A673 (cell line): ENCODE measurements at regions not wholly inside any gene's neighbourhood (a gene's known extent, or its start where the extent isn't known, plus 50 kb on each side); places are given as distances from the start of the nearest gene placed in this dataset.

ENCODE experiments used
- BruUV-seq: library from RNA; stranded (reverse); fragments of 400-500 nt; replicated peaks from 2 replicates; lab custom pipeline; 2021; lab: Mats Ljungman, UMichigan
- CTCF ChIA-PET: fragments of 300-600 bp; sonication (Branson Sonifier 250); formaldehyde crosslinking; loops from one replicate; lab custom pipeline; 2022; ENCODE audit warnings: antibody characterized with exemption; lab: Charles Lee
- POLR2A ChIA-PET: fragments of 300-600 bp; sonication (Branson Sonifier 250); formaldehyde crosslinking; loops from one replicate; lab custom pipeline; 2022; ENCODE audit warnings: antibody characterized with exemption; ENCODE audit not compliant: low non-redundant PET; lab: Charles Lee
- DNase-seq: peaks from one replicate; pipeline ENCODE4 v3.0.0-alpha.2; 2015; ENCODE audit warnings: low spot score
- H3K27ac ChIP-seq: fragments of 200-600 bp; sonication (generic); 2 replicates; pipeline ENCODE4 v1.5.1; 2016; ENCODE audit warnings: mixed run types, low read depth, mild to moderate bottlenecking, mixed read lengths, antibody characterized with exemption, low read length; ENCODE audit not compliant: poor library complexity, severe bottlenecking
- H3K27me3 ChIP-seq: fragments of 200-600 bp; sonication (generic); replicated peaks from 2 replicates; pipeline ENCODE4 v1.6.1; 2017; ENCODE audit warnings: mixed run types, low read depth, mild to moderate bottlenecking, mixed read lengths, antibody characterized with exemption, low read length; ENCODE audit not compliant: insufficient read depth, poor library complexity
- H3K36me3 ChIP-seq: fragments of 200-600 bp; sonication (generic); 2 replicates; pipeline ENCODE4 v1.6.1; 2016; ENCODE audit warnings: mixed run types, mild to moderate bottlenecking, mixed read lengths, antibody characterized with exemption, low read length; ENCODE audit not compliant: insufficient read depth, poor library complexity, severe bottlenecking
- H3K4me1 ChIP-seq: fragments of 200-600 bp; sonication (generic); 2 replicates; pipeline ENCODE4 v1.6.1; 2017; ENCODE audit warnings: mixed run types, mild to moderate bottlenecking, mixed read lengths, antibody characterized with exemption, low read length; ENCODE audit not compliant: insufficient read depth, poor library complexity, severe bottlenecking
- H3K4me3 ChIP-seq: fragments of 200-600 bp; sonication (generic); 2 replicates; pipeline ENCODE4 v1.5.1; 2016; ENCODE audit warnings: low read depth, mixed run types, mild to moderate bottlenecking, mixed read lengths, low read length; ENCODE audit not compliant: poor library complexity, severe bottlenecking
- H3K9me3 ChIP-seq: fragments of 200-600 bp; sonication (generic); 2 replicates; pipeline ENCODE4 v1.6.1; 2016; ENCODE audit warnings: mixed run types, low read depth, mild to moderate bottlenecking, mixed read lengths, antibody characterized with exemption, low read length; ENCODE audit not compliant: poor library complexity, severe bottlenecking
- CTCF ChIP-seq: fragments of 300-800, 200-600 bp; sonication (generic); conservative IDR thresholded peaks from 2 replicates; pipeline ENCODE4 v1.5.1; 2017; ENCODE audit warnings: low read depth, mild to moderate bottlenecking, antibody characterized with exemption, low read length, moderate library complexity, mixed read lengths
- EZH2 ChIP-seq: fragments of 200-600 bp; sonication (generic); IDR thresholded peaks from 2 replicates; pipeline ENCODE4 v1.6.1; 2017; ENCODE audit warnings: borderline replicate concordance, low read depth, mild to moderate bottlenecking, mixed read lengths, antibody characterized with exemption, low read length; ENCODE audit not compliant: poor library complexity, severe bottlenecking
- intact Hi-C: fragments of 100-400 bp; cut with micrococcal nuclease; formaldehyde crosslinking; loops from one replicate; pipeline ENCODE4 v1.10.0; 2022; ENCODE audit not compliant: unreplicated experiment

- Histone ChIP-seq H3K4me1 (no peaks in the 10 kb centered on the region), H3K27ac (no peak overlapping the region), H3K4me3 (no peak overlapping the region), H3K36me3 (no peaks in the 10 kb centered on the region), H3K9me3 (no peaks in the 10 kb centered on the region), H3K27me3 (no peaks in the 10 kb centered on the region)
- POLR2A ChIA-PET = no interaction called here
- no TSS peak for BruUV-seq
- DNase-seq = no peak
- CTCF ChIA-PET = no interaction called here
- intact Hi-C loops = no loop called here
- TF ChIP-seq EZH2 (no peak), CTCF (no peak)
Measured at GRCh38 chr9:1173211-1173610, 123.1 kb downstream of the DMRT2 start.

- ChIA-PET CTCF (no interaction called here), POLR2A (no interaction called here)
- DNase-seq = no peak
- Histone ChIP-seq H3K9me3 (no peaks in the 10 kb centered on the region), H3K36me3 (no peaks in the 10 kb centered on the region), H3K27me3 (no peaks in the 10 kb centered on the region), H3K4me3 (no peak overlapping the region), H3K4me1 (no peaks in the 10 kb centered on the region), H3K27ac (no peak overlapping the region)
- no TSS peak for BruUV-seq
- no peak for TF ChIP-seq EZH2
- no peak for TF ChIP-seq CTCF
- intact Hi-C loops = no loop called here
Measured at GRCh38 chr9:1173993-1174392, 123.8 kb downstream of the DMRT2 start.

GRCh38 chr9:1179366-1179765 lies 129.2 kb downstream of the DMRT2 start:
- no peak overlapping the region for H3K4me3 ChIP-seq
- BruUV-seq = no TSS peak
- ChIA-PET POLR2A (no interaction called here), CTCF (no interaction called here)
- H3K4me1 ChIP-seq = no peaks in the 10 kb centered on the region
- H3K9me3 ChIP-seq = no peaks in the 10 kb centered on the region
- TF ChIP-seq CTCF = no peak
- no peak for TF ChIP-seq EZH2
- H3K27me3 ChIP-seq = no peaks in the 10 kb centered on the region
- H3K36me3 ChIP-seq = no peaks in the 10 kb centered on the region
- no peak overlapping the region for H3K27ac ChIP-seq
- intact Hi-C loops = loop anchor here (5.0 kb wide), 1 partner anchor 42 kb away; no protein-coding TSS in a partner anchor
- no peak for DNase-seq
